ENCODE measurements at regions not wholly inside any gene's neighbourhood (a gene's known extent, or its start where the extent isn't known, plus 50 kb on each side); places are given as distances from the start of the nearest gene placed in this dataset.

DNA sequence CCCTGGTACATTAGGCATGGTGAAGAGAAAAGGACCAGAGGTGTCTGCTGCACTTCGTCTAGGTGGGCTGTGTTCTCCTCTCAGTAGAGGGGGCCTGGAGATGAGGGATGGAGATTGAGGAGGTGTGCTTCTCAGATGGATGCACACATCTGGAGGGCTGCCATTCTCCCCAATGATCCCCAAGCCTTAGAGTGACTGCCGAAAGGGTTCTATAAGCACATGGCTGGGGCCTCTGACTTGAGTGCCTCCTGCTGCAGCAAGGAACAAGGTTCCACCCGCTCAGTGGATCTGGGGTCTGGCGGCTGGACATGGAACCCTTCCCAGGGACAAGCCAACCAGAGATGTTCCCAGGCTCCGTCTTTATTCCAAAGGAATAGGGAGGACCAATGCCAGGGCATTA is 66.8 kb downstream of the CPN2 start:
- no peak for DNase-seq (ENCODE audit: low read depth)
- H3K4me3 ChIP-seq (ENCODE audit: low read depth, low read length) = no peak overlapping the region
- TF ChIP-seq, protein P1, sequence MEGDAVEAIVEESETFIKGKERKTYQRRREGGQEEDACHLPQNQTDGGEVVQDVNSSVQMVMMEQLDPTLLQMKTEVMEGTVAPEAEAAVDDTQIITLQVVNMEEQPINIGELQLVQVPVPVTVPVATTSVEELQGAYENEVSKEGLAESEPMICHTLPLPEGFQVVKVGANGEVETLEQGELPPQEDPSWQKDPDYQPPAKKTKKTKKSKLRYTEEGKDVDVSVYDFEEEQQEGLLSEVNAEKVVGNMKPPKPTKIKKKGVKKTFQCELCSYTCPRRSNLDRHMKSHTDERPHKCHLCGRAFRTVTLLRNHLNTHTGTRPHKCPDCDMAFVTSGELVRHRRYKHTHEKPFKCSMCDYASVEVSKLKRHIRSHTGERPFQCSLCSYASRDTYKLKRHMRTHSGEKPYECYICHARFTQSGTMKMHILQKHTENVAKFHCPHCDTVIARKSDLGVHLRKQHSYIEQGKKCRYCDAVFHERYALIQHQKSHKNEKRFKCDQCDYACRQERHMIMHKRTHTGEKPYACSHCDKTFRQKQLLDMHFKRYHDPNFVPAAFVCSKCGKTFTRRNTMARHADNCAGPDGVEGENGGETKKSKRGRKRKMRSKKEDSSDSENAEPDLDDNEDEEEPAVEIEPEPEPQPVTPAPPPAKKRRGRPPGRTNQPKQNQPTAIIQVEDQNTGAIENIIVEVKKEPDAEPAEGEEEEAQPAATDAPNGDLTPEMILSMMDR (IDR thresholded peaks at IDR 0.05; ENCODE audit: insufficient read depth, low read length) = no peak

DNA sequence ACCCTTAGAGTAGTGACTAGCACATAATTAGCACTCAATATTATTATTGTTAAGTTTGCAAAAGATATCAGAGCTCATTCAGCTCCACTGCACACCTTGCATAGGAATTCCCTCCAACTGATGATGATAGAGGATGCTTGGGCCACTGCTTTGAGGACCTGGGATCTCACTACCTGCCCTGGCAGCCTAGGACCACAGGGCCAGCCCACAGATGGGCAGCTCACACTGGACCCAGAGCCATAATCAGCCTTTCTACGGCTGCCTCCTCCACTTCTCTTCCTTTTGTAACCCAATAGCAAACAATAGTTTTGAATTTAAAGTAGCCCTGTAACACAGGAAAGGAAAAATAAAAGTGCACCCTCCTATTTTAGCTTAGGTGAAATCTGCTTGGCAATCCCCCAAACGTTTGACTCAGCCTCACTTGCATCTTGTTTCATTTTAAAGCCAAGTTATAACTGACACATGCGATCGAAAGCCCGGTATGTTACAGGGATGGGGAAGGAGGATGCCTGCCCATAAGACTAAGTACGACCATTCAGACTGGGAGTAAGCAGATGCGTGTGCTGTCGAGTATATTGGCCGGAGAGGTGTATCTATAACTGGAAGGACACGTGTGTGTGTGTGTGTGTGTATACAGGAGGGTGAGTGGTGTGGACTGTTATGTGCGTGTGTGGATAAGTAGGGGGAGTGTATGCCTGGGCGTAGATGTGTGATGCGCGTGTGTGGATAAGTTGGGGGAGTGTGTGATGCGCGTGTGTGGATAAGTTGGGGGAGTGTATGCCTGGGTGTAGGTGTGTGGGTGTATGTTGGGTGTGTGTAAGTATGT is 65.9 kb downstream of the CPN2 start:
- DNase-seq (ENCODE audit: low read depth) = peak; percentile 79
- TF ChIP-seq, protein P1 (IDR thresholded peaks at IDR 0.05; ENCODE audit: insufficient read depth, low read length) = no peak
- no peak overlapping the region for H3K4me3 ChIP-seq (ENCODE audit: low read depth, low read length)

- no peak overlapping the region for H3K4me3 ChIP-seq (ENCODE audit: low read depth, low read length)
- TF ChIP-seq, protein P1 (IDR thresholded peaks at IDR 0.05; ENCODE audit: insufficient read depth, low read length) = no peak
- peak; percentile 54 for DNase-seq (ENCODE audit: low read depth)
These were observed 65.3 kb downstream of the CPN2 start for GRCh38 chr3:194285850-194286197.

DNA sequence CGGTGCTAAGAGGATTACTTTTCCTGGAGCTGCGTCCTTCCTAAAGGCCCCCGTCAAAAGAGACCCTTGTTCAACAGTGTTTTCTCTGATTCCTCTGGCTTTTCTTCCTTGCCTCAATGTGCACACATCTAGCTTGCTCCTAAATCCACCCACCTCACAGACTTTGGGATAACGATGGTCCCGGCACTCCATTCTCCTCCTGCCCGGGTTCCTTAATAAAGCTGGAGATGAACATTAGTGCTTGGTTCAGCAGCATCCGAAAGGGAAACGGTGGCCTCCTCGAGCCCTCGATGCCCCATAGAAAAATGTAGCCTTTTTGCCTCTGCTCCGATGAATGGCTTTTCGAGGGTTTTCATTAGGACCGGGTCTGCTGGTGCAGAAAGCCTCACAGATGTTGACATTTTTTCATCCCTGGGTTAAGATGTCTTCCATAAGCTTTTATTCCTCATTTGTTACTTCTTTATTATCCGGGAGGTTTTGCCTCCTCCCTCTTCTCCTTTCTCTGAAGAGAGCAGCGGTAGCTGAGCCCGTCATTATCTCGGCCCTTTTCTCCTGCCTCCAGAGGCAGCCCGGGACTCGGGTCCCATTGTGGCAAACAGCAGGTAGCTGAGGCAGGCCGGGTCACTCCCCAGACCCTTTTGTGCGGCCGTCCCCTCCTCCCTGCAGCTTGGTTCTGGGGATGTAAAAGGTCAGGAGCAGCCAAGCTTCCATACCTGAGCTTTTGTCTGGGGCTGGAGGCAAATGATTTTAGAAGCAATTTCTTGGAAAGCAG is 64.6 kb downstream of the CPN2 start:
- no peak overlapping the region for H3K4me3 ChIP-seq (ENCODE audit: low read depth, low read length)
- TF ChIP-seq, protein P1 (IDR thresholded peaks at IDR 0.05; ENCODE audit: insufficient read depth, low read length) = no peak
- no peak for DNase-seq (ENCODE audit: low read depth)

GRCh38 chr3:194287374-194287773 is 63.8 kb downstream of the CPN2 start:
- H3K4me3 ChIP-seq (ENCODE audit: low read depth, low read length) = no peak overlapping the region
- DNase-seq (ENCODE audit: low read depth) = no peak
- TF ChIP-seq, protein P1 (IDR thresholded peaks at IDR 0.05; ENCODE audit: insufficient read depth, low read length) = no peak

- TF ChIP-seq, protein P1 (IDR thresholded peaks at IDR 0.05; ENCODE audit: insufficient read depth, low read length) = peak; percentile 14
- no peak for DNase-seq (ENCODE audit: low read depth)
- H3K4me3 ChIP-seq (ENCODE audit: low read depth, low read length) = no peak overlapping the region
These were observed 63.0 kb downstream of the CPN2 start for GRCh38 chr3:194287977-194288706.
